ENCODE measurements at regions not wholly inside any gene's neighbourhood (a gene's known extent, or its start where the extent isn't known, plus 50 kb on each side); places are given as distances from the start of the nearest gene placed in this dataset.
"Not testable (repeated sequence)": the region's sequence is repeated elsewhere in the genome, so short reads cannot be mapped to it uniquely, and the experiment has no call there.

- H3K4me3 ChIP-seq (ENCODE audit: low read depth, low read length): no peak overlapping the region
- no peak for TF ChIP-seq CTCF (IDR thresholded peaks at IDR 0.05; ENCODE audit: borderline replicate concordance, insufficient read depth, low read depth, low read length)
Observed at GRCh38 chr2:153588408-153588807, 109.8 kb upstream of the RPRM start.

- TF ChIP-seq CTCF (IDR thresholded peaks at IDR 0.05; ENCODE audit: borderline replicate concordance, insufficient read depth, low read depth, low read length): no peak
- no peak overlapping the region for H3K4me3 ChIP-seq (ENCODE audit: low read depth, low read length)
Observed at GRCh38 chr2:153589586-153589985, 111.0 kb upstream of the RPRM start.

GRCh38 chr2:153593086-153593485 lies 114.5 kb upstream of the RPRM start:
- H3K4me3 ChIP-seq (ENCODE audit: low read depth, low read length): not testable (repeated sequence)

GRCh38 chr2:153595939-153596338 lies 117.4 kb upstream of the RPRM start:
- TF ChIP-seq CTCF (IDR thresholded peaks at IDR 0.05; ENCODE audit: borderline replicate concordance, insufficient read depth, low read depth, low read length): no peak
- H3K4me3 ChIP-seq (ENCODE audit: low read depth, low read length): no peak overlapping the region

- TF ChIP-seq CTCF (IDR thresholded peaks at IDR 0.05; ENCODE audit: borderline replicate concordance, insufficient read depth, low read depth, low read length): no peak
- no peak overlapping the region for H3K4me3 ChIP-seq (ENCODE audit: low read depth, low read length)
Observed at GRCh38 chr2:153601812-153602211, 123.2 kb upstream of the RPRM start.

- H3K4me3 ChIP-seq (ENCODE audit: low read depth, low read length): no peak overlapping the region
- TF ChIP-seq CTCF (IDR thresholded peaks at IDR 0.05; ENCODE audit: borderline replicate concordance, insufficient read depth, low read depth, low read length): no peak
Observed at GRCh38 chr2:153604133-153604532, 125.6 kb upstream of the RPRM start.

- TF ChIP-seq CTCF (IDR thresholded peaks at IDR 0.05; ENCODE audit: borderline replicate concordance, insufficient read depth, low read depth, low read length): no peak
- H3K4me3 ChIP-seq (ENCODE audit: low read depth, low read length): no peak overlapping the region
Observed at GRCh38 chr2:153606623-153607022, 128.1 kb upstream of the RPRM start.

- H3K4me3 ChIP-seq (ENCODE audit: low read depth, low read length): no peak overlapping the region
- TF ChIP-seq CTCF (IDR thresholded peaks at IDR 0.05; ENCODE audit: borderline replicate concordance, insufficient read depth, low read depth, low read length): no peak
Observed at GRCh38 chr2:153622285-153622684, 143.7 kb upstream of the RPRM start.

Data from GM12875 (cell line).